ENCODE measurements at regions not wholly inside any gene's neighbourhood (a gene's known extent, or its start where the extent isn't known, plus 50 kb on each side); places are given as distances from the start of the nearest gene placed in this dataset.
"Not testable (repeated sequence)": the region's sequence is repeated elsewhere in the genome, so short reads cannot be mapped to it uniquely, and the experiment has no call there.

DNA sequence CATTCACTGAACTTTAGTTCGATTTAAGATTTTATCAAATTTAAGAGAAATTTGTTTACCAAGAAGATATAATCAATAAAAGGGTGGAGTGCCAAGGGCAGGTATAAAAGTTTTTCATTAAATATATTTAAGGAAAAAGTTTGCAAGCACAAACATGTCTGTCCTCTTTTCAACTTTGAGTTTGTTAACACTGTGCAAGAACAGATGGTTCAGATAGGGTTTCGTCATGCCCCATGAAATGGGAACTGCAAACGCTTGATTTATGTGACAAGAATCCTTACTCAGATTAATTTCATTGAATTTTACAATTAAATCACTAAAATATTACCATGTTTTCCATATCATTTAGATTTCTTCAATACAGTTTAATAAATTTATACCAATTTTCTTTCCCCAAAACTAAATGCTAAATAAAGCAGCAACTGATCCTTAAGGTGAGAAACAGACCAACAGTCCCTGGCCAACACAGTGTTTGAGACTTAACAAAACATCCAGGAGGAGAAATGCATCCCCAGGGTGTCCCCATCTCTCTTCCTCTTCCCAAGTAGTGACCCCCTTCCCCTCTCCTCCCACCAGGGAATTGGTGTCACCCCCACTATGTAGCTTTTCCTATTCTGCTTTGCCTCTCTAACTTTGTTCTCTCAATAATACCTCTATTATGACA, 292.9 kb downstream of the LTN1 start:
- Histone ChIP-seq H3K36me3 (ENCODE audit: control insufficient read depth in 3 of 3, insufficient read depth in 3 of 3, low read length in 3 of 3) (no peaks in the 10 kb centered on the region), H3K4me3 (ENCODE audit: low read length in 3 of 3) (no peak overlapping the region), H3K9me3 (ENCODE audit: control insufficient read depth in 3 of 3, low read length in 3 of 3) (no peaks in the 10 kb centered on the region), H3K27me3 (ENCODE audit: control insufficient read depth in 3 of 3, insufficient read depth in 3 of 3, low read length in 3 of 3) (no peaks in the 10 kb centered on the region), H3K27ac (ENCODE audit: low read depth, low read length) (no peak overlapping the region), H3K4me1 (ENCODE audit: control insufficient read depth in 3 of 3, insufficient read depth in 3 of 3, low read length in 3 of 3) (peaks cover 0 to 10% (median 3%) of the 10 kb centered on the region in 3 donors), H3K9ac (ENCODE audit: low read depth in 1 of 3, low read length in 3 of 3) (peak overlapping the region in 1 of 3 donors; percentile 21)

DNA sequence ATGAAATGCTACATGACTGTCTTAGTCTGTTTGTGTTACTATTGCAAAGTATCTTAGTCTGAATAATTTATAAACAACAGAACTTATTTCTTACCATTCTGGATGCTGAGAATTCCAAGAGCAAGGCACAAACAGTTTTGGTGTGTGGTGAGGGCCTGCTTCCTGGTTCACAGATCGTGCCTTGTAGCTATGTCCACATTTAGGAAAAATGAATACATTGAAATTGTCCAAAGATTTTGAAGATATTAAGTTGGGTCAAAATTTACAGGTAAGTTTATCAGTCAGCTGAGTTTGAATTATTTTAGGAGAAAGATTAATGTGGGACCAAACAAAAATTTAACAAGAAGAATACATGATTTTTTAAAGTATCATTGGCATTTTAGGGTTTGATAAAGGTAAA, 293.5 kb downstream of the LTN1 start:
- Histone ChIP-seq H3K27me3 (ENCODE audit: control insufficient read depth in 3 of 3, insufficient read depth in 3 of 3, low read length in 3 of 3) (no peaks in the 10 kb centered on the region), H3K36me3 (ENCODE audit: control insufficient read depth in 3 of 3, insufficient read depth in 3 of 3, low read length in 3 of 3) (no peaks in the 10 kb centered on the region), H3K27ac (ENCODE audit: low read depth, low read length) (no peak overlapping the region), H3K4me1 (ENCODE audit: control insufficient read depth in 3 of 3, insufficient read depth in 3 of 3, low read length in 3 of 3) (peaks cover 0 to 7% (median 0%) of the 10 kb centered on the region in 3 donors), H3K4me3 (ENCODE audit: low read length in 3 of 3) (no peak overlapping the region), H3K9me3 (ENCODE audit: control insufficient read depth in 3 of 3, low read length in 3 of 3) (no peaks in the 10 kb centered on the region), H3K9ac (ENCODE audit: low read depth in 1 of 3, low read length in 3 of 3) (no peak overlapping the region)

GRCh38 chr21:28696844-28697410, 295.8 kb downstream of the LTN1 start:
- no peak overlapping the region for H3K9ac ChIP-seq (ENCODE audit: low read depth in 1 of 3, low read length in 3 of 3)
- H3K9me3 ChIP-seq (ENCODE audit: control insufficient read depth in 3 of 3, low read length in 3 of 3) = no peaks in the 10 kb centered on the region
- no peaks in the 10 kb centered on the region for H3K36me3 ChIP-seq (ENCODE audit: control insufficient read depth in 3 of 3, insufficient read depth in 3 of 3, low read length in 3 of 3)
- H3K27me3 ChIP-seq (ENCODE audit: control insufficient read depth in 3 of 3, insufficient read depth in 3 of 3, low read length in 3 of 3) = no peaks in the 10 kb centered on the region
- H3K4me1 ChIP-seq (ENCODE audit: control insufficient read depth in 3 of 3, insufficient read depth in 3 of 3, low read length in 3 of 3) = peaks cover 0 to 7% (median 0%) of the 10 kb centered on the region in 3 donors
- H3K27ac ChIP-seq (ENCODE audit: low read depth, low read length) = no peak overlapping the region
- H3K4me3 ChIP-seq (ENCODE audit: low read length in 3 of 3) = no peak overlapping the region

- Histone ChIP-seq H3K4me1 (ENCODE audit: control insufficient read depth in 3 of 3, insufficient read depth in 3 of 3, low read length in 3 of 3) (no peaks in the 10 kb centered on the region), H3K27me3 (ENCODE audit: control insufficient read depth in 3 of 3, insufficient read depth in 3 of 3, low read length in 3 of 3) (no peaks in the 10 kb centered on the region), H3K36me3 (ENCODE audit: control insufficient read depth in 3 of 3, insufficient read depth in 3 of 3, low read length in 3 of 3) (no peaks in the 10 kb centered on the region), H3K9me3 (ENCODE audit: control insufficient read depth in 3 of 3, low read length in 3 of 3) (no peaks in the 10 kb centered on the region), H3K9ac (ENCODE audit: low read depth in 1 of 3, low read length in 3 of 3) (no peak overlapping the region), H3K27ac (ENCODE audit: low read depth, low read length) (no peak overlapping the region), H3K4me3 (ENCODE audit: low read length in 3 of 3) (no peak overlapping the region)
Observed at GRCh38 chr21:28693476-28693875, 299.2 kb downstream of the LTN1 start.

- Histone ChIP-seq H3K36me3 (ENCODE audit: control insufficient read depth in 3 of 3, insufficient read depth in 3 of 3, low read length in 3 of 3) (no peaks in the 10 kb centered on the region), H3K4me3 (ENCODE audit: low read length in 3 of 3) (no peak overlapping the region), H3K27ac (ENCODE audit: low read depth, low read length) (no peak overlapping the region), H3K9ac (ENCODE audit: low read depth in 1 of 3, low read length in 3 of 3) (no peak overlapping the region), H3K4me1 (ENCODE audit: control insufficient read depth in 3 of 3, insufficient read depth in 3 of 3, low read length in 3 of 3) (no peaks in the 10 kb centered on the region), H3K9me3 (ENCODE audit: control insufficient read depth in 3 of 3, low read length in 3 of 3) (no peaks in the 10 kb centered on the region), H3K27me3 (ENCODE audit: control insufficient read depth in 3 of 3, insufficient read depth in 3 of 3, low read length in 3 of 3) (no peaks in the 10 kb centered on the region)
Observed at GRCh38 chr21:28690196-28690595, 302.5 kb downstream of the LTN1 start.

- H3K27ac ChIP-seq (ENCODE audit: low read depth, low read length) = no peak overlapping the region
- no peaks in the 10 kb centered on the region for H3K9me3 ChIP-seq (ENCODE audit: control insufficient read depth in 3 of 3, low read length in 3 of 3)
- no peak overlapping the region for H3K9ac ChIP-seq (ENCODE audit: low read depth in 1 of 3, low read length in 3 of 3)
- H3K4me1 ChIP-seq (ENCODE audit: control insufficient read depth in 3 of 3, insufficient read depth in 3 of 3, low read length in 3 of 3) = no peaks in the 10 kb centered on the region
- no peaks in the 10 kb centered on the region for H3K27me3 ChIP-seq (ENCODE audit: control insufficient read depth in 3 of 3, insufficient read depth in 3 of 3, low read length in 3 of 3)
- no peaks in the 10 kb centered on the region for H3K36me3 ChIP-seq (ENCODE audit: control insufficient read depth in 3 of 3, insufficient read depth in 3 of 3, low read length in 3 of 3)
- no peak overlapping the region for H3K4me3 ChIP-seq (ENCODE audit: low read length in 3 of 3)
Observed at GRCh38 chr21:28688381-28688780, 304.3 kb downstream of the LTN1 start.

- no peak overlapping the region for H3K4me3 ChIP-seq (ENCODE audit: low read length in 3 of 3)
- H3K27me3 ChIP-seq (ENCODE audit: control insufficient read depth in 3 of 3, insufficient read depth in 3 of 3, low read length in 3 of 3) = no peaks in the 10 kb centered on the region
- no peaks in the 10 kb centered on the region for H3K9me3 ChIP-seq (ENCODE audit: control insufficient read depth in 3 of 3, low read length in 3 of 3)
Observed at GRCh38 chr21:28687586-28687985, 305.1 kb downstream of the LTN1 start.

DNA sequence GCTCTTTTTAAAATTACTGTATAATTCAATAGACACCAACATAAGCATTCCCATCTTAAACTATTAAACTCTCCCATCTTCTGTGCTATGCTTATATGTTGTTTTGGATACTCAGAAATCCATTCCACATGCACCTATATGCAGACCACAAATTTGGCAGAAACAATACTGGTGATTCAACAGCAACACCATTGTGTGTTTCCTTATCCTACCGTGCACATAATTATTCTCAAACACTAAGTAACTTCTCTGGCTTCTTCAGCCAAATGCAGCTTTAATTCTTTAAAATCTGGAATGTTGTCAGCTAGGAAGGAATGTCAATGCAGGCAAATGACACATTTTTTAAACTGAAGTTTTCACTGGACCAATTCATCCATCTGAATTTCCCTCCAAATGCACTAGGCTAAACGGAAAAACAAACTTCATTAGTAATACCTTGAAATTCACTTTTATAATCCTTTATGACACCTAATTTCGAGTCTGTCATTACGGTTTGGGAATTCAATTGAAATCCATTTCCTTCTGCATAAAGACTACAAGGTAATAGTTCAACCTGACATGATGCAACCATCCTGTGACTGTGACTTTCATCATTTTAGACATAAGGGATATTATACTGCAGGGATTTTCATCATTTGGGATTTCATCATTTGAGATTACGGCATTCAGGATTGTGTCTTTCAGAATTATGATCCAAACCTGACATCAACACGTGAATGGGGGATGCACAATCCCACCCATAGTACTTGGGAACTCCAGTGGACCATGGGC, 308.5 kb downstream of the LTN1 start:
- Histone ChIP-seq H3K4me1 (ENCODE audit: control insufficient read depth in 3 of 3, insufficient read depth in 3 of 3, low read length in 3 of 3) (no peaks in the 10 kb centered on the region), H3K27ac (ENCODE audit: low read depth, low read length) (no peak overlapping the region), H3K27me3 (ENCODE audit: control insufficient read depth in 3 of 3, insufficient read depth in 3 of 3, low read length in 3 of 3) (no peaks in the 10 kb centered on the region), H3K4me3 (ENCODE audit: low read length in 3 of 3) (no peak overlapping the region), H3K9ac (ENCODE audit: low read depth in 1 of 3, low read length in 3 of 3) (no peak overlapping the region), H3K9me3 (ENCODE audit: control insufficient read depth in 3 of 3, low read length in 3 of 3) (no peaks in the 10 kb centered on the region), H3K36me3 (ENCODE audit: control insufficient read depth in 3 of 3, insufficient read depth in 3 of 3, low read length in 3 of 3) (no peaks in the 10 kb centered on the region)

More at GRCh38 chr21:28687586-28687985, 305.1 kb downstream of the LTN1 start:
- H3K27ac ChIP-seq (ENCODE audit: low read depth, low read length) = no peak overlapping the region
- H3K4me1 ChIP-seq (ENCODE audit: control insufficient read depth in 3 of 3, insufficient read depth in 3 of 3, low read length in 3 of 3) = no peaks in the 10 kb centered on the region
- H3K36me3 ChIP-seq (ENCODE audit: control insufficient read depth in 3 of 3, insufficient read depth in 3 of 3, low read length in 3 of 3) = no peaks in the 10 kb centered on the region
- H3K9ac ChIP-seq (ENCODE audit: low read depth in 1 of 3, low read length in 3 of 3) = no peak overlapping the region

DNA sequence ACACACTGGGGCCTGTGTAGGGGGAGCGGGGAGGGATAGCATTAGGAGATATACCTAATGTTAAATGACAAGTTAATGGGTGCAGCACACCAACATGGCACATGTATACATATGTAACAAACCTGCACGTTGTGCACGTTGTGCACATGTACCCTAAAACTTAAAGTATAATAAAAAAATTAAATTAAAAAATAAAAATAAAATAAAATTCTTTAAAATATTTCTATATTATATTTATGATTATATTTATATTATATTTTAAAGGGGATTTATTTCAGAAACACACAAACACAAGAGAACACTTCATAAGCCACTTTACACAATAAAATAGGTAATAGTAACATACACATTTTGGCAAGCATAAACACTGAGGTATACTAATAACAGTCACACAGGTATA, 309.8 kb downstream of the LTN1 start:
- H3K27me3 ChIP-seq (ENCODE audit: control insufficient read depth in 3 of 3, insufficient read depth in 3 of 3, low read length in 3 of 3); H3K9ac ChIP-seq (ENCODE audit: low read depth in 1 of 3, low read length in 3 of 3); H3K9me3 ChIP-seq (ENCODE audit: control insufficient read depth in 3 of 3, low read length in 3 of 3); H3K4me1 ChIP-seq (ENCODE audit: control insufficient read depth in 3 of 3, insufficient read depth in 3 of 3, low read length in 3 of 3); H3K27ac ChIP-seq (ENCODE audit: low read depth, low read length); H3K36me3 ChIP-seq (ENCODE audit: control insufficient read depth in 3 of 3, insufficient read depth in 3 of 3, low read length in 3 of 3); H3K4me3 ChIP-seq (ENCODE audit: low read length in 3 of 3): not testable (repeated sequence)

- H3K4me3 ChIP-seq (ENCODE audit: low read length in 3 of 3); H3K36me3 ChIP-seq (ENCODE audit: control insufficient read depth in 3 of 3, insufficient read depth in 3 of 3, low read length in 3 of 3); H3K9ac ChIP-seq (ENCODE audit: low read depth in 1 of 3, low read length in 3 of 3); H3K27ac ChIP-seq (ENCODE audit: low read depth, low read length); H3K27me3 ChIP-seq (ENCODE audit: control insufficient read depth in 3 of 3, insufficient read depth in 3 of 3, low read length in 3 of 3); H3K4me1 ChIP-seq (ENCODE audit: control insufficient read depth in 3 of 3, insufficient read depth in 3 of 3, low read length in 3 of 3); H3K9me3 ChIP-seq (ENCODE audit: control insufficient read depth in 3 of 3, low read length in 3 of 3): not testable (repeated sequence)
Observed at GRCh38 chr21:28677096-28677495, 315.6 kb downstream of the LTN1 start.

All from skeletal muscle tissue (tissue), 3 donors.